Activated naive CD4-positive, alpha-beta T cell treated with anti-CD3 and anti-CD28 coated beads, Interleukin-2, amount 50 U/mL, for 72 hours (primary cell): ENCODE measurements at regions not wholly inside any gene's neighbourhood (a gene's known extent, or its start where the extent isn't known, plus 50 kb on each side); places are given as distances from the start of the nearest gene placed in this dataset.
"Not testable (repeated sequence)": the region's sequence is repeated elsewhere in the genome, so short reads cannot be mapped to it uniquely, and the experiment has no call there.

Experiments
- ATAC-seq, 2 donors: fragments of 150-1000 bp; cut with Tn5 transposase; 2 replicates each; pipeline ENCODE4 v1.10.0; 2021; ENCODE audit warnings: mild to moderate bottlenecking in 2 of 2, moderate library complexity in 2 of 2
- DNase-seq, 2 donors: peaks; one replicate each; pipeline ENCODE4 v3.0.0; 2021 to 2022; ENCODE audit warnings: low spot score in 2 of 2
- H3K27ac Mint-ChIP-seq, 2 donors: one replicate each; pipeline ENCODE4 v1.8.0; 2022; ENCODE audit warnings: mild to moderate bottlenecking in 2 of 2, mixed read lengths in 2 of 2
- H3K36me3 Mint-ChIP-seq, 2 donors: one replicate each; pipeline ENCODE4 v1.8.0; 2022; ENCODE audit warnings: mixed read lengths in 2 of 2
- H3K9me3 Mint-ChIP-seq, 2 donors: one replicate each; pipeline ENCODE4 v1.8.0; 2022; ENCODE audit warnings: mixed read lengths in 2 of 2

DNA sequence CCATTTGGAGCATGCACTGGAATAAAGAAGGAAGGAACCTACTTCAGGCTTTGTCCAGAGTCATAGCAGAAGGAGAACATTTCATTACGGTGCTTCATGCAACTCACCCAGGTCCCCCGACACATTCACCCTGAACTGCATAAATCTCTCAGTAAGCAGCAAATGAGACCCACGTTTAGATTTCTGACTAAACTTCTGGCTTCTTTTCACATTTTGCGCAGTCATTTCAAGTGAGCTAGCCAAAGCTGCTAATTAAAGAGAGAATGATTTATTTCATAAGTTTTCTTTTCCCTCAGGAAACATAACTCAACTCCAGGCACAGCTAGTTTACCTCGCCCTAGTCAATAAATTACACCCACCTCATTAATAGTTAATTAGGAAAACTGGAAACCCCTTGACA lies 88.6 kb upstream of the GAS1 start:
- DNase-seq = no peak
- Mint-ChIP-seq H3K27ac (no peak overlapping the region), H3K36me3 (no peaks in the 10 kb centered on the region), H3K9me3 (peaks cover 0 to 5% of the 10 kb centered on the region in 2 donors)
- no peak for ATAC-seq

DNA sequence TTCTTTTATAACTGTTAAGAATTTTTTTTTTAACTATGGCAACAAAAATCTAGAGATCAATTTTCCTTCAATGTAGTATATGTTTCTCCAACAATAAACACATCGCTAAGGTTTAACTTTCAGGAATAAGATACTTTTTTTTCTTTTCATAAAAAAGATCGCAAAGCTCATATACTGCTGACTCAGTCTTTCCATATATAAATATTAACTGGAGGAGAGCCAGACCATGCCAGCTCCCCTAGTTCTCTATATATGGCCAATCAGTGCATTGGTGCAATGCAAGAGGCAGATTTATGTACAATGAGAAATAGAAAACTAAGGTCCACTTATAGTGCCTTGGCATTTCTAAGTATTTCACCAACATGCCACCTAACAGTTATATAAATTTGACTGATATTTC lies 89.2 kb upstream of the GAS1 start:
- ATAC-seq = no peak
- DNase-seq = no peak
- Mint-ChIP-seq H3K9me3 (peaks cover 4 to 11% of the 10 kb centered on the region in 2 donors), H3K27ac (no peak overlapping the region), H3K36me3 (peaks cover 5 to 6% of the 10 kb centered on the region in 2 donors)

DNA sequence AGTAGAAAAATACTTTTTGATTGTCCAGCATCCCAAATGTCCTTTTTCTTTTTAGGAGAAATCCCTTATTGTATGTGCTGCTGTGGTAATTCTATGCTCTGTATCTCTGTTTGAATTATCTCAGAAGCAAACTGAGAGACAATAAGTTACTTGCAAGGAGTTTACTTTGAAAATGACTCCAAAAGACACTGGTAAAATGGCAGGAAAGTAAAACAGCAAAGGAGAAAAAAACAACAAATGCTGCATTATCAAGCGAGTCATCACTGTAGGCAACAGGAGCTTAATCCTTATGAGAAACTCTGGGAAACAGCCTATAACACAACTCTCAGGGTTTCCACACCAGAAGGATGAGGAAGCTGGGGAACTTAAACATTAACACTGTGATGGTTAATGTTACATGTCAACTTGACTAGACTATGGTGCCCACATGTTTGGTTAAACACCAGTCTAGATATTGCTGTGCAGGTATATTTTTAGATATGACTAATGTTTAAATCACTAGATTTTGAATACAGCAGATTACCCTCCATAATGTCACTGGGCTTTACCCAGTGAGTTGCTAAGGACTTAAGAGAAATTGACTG lies 92.6 kb upstream of the GAS1 start:
- Mint-ChIP-seq H3K27ac (no peak overlapping the region), H3K9me3 (peaks cover 6 to 13% of the 10 kb centered on the region in 2 donors), H3K36me3 (peaks cover 6 to 10% of the 10 kb centered on the region in 2 donors)
- DNase-seq = no peak
- peak; percentile 52 to 93 for ATAC-seq

DNA sequence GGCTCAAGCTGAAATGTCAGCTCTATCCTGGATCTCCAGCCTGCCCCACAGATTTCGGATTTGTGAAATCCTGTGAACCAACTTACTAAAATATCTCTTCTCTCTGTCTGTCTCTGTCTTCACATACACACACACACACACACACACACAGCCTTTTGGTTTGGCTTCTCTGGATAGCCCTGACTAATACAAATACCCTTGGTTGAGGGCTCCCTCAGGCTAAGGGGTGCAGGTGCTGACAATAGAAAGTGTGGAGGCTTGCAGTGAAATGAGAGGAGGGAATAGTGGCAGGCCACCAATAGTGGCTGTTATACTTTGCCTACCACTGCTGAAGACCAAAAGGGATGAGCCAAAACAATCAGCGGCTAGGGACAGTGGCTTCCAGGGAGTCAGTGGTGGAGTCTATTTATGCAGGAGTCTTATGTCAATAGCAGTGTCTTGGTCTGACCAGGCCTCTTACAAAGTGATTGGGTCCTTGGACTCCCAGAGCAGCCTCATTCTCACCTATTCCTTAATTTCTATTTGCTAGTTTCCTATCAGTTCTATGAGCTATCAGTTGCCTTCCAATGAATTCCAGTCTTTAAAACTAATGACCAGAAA lies 93.2 kb upstream of the GAS1 start:
- no peak for DNase-seq
- no peak overlapping the region for H3K27ac Mint-ChIP-seq
- H3K9me3 Mint-ChIP-seq = peaks cover 6 to 13% of the 10 kb centered on the region in 2 donors
- ATAC-seq = peak in 1 of 2 donors; percentile 44
- H3K36me3 Mint-ChIP-seq = peaks cover 6 to 10% of the 10 kb centered on the region in 2 donors

DNA sequence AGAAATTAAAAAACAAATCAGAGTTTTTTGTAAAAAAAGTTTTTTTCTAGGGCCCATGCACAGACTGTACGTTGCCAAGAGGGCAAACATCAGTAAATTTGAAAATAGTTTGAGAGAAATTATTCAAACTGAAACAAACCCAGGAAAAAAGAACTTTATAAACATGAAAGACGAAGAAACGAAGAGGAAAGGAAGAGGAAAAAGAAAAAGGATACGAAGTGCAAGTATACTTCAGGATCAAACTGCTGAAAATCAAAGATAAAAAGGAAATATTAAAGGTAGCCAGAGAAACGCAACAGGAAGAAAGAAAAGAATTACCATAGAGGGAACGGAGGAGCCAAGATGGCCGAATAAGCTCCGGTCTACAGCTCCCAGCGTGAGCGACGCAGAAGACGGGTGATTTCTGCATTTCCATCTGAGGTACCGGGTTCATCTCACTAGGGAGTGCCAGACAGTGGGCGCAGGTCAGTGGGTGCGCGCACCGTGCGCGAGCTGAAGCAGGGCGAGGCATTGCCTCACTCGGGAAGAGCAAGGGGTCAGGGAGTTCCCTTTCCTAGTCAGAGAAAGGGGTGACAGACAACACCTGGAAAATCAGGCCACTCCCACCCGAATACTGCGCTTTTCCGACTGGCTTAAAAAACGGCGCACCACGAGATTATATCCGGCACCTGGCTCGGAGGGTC lies 94.4 kb upstream of the GAS1 start:
- not testable (repeated sequence) for H3K36me3 Mint-ChIP-seq, DNase-seq, H3K27ac Mint-ChIP-seq, ATAC-seq
- H3K9me3 Mint-ChIP-seq = peaks cover 6 to 13% of the 10 kb centered on the region in 2 donors

DNA sequence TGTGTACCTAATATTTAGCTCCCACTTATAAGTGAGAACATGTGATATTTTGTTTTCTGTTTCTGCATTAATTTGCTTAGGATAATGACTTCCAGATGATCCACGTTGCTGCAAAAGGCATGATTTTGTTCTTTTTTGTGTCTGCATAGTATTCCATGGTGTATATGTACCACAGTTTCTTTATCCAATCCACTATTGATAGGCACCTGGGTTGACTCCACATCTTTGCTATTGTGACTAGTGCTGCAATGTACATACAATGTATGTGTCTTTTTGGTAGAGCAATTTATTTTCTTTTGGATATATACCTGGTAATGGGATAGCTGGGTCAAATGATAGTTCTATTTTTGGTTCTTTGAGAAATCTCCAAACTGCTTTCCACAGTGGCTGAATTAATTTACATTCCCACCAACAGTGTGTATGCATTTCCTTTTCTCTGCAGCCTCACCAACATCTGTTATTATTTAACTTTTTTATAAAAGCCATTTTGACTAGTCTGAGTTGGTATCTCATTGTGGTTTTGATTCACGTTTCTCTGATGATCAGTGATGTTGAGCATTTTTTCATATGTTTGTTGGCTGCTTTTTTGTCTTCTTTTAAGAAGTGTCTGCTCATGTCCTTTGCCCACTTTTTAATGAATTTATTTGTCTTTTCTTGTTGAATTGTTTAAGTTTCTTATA lies 102.8 kb upstream of the GAS1 start:
- not testable (repeated sequence) for H3K9me3 Mint-ChIP-seq, DNase-seq, H3K36me3 Mint-ChIP-seq, H3K27ac Mint-ChIP-seq, ATAC-seq

DNA sequence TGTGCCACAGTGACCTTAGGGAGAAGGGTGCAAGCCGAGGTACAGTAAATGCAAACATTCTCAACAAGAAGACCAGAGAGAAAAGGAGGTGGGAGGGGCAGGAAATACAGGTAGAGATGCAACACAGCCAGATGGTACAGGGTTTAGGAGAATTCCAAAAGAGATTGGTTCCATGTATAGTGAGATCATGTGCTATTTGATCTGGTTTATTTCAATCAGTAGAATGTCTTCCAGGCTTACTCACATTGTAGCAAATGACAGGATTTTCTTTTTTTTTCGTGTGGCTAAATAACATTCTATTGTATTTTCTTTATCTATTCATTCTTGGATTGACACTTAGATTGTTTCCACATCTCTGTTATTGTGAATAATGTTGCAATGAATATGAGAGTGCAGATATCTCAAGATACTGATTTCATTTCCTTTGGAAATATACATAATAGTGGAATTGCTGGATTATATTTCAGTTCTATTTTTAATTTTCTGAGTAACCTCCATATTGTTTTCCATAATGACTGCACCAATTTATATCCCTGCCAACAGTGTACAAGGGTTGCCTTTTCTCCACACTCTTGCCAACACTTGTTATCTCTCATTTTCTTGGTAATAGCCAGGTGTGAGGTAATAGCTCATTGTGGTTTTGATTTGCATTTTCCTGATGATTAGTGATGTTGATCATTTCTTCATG lies 107.8 kb upstream of the GAS1 start:
- Mint-ChIP-seq H3K36me3 (peaks cover 0 to 5% of the 10 kb centered on the region in 2 donors), H3K27ac (no peak overlapping the region), H3K9me3 (peaks cover 3 to 6% of the 10 kb centered on the region in 2 donors)
- ATAC-seq = no peak
- DNase-seq = no peak

DNA sequence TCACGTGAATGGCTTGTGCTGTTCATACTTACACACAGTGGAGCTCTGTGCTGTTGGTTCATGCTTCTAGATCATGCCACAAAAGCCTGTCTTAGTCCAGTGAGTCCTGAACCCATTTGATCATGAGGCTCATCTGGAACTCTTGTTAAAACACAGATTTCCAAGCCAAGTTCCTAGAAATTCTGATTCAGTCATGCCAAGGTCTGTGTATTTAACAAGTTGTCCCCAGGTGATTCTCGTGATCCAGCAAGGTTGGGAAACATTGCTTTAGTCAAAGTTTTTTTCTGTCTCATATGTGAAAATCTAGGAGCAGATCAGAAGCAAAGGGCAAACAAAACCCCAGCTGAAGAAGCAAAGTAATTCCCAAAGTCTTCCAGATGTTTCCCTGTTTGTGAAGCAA lies 112.5 kb upstream of the GAS1 start:
- DNase-seq = no peak
- H3K9me3 Mint-ChIP-seq = peaks cover 0 to 6% of the 10 kb centered on the region in 2 donors
- ATAC-seq = no peak
- H3K27ac Mint-ChIP-seq = no peak overlapping the region
- no peaks in the 10 kb centered on the region for H3K36me3 Mint-ChIP-seq

DNA sequence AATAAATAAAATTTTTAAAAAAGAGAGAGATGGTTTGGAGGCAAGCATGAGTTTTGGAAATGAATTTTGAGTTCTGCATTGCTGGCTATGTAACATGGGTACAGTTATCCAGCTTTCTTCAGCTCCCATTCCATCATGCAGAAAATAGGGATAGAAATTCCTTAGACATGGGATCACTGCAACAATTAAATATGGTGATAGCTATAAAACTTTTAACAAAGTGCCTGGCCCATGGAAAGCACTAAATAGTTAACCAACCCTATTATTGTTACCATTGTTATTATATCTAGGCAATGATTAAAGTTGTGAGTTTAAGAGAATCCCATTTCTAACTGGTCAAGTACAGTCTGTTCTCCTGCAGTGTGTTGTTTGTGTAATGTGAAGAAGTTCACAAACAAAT lies 115.4 kb upstream of the GAS1 start:
- Mint-ChIP-seq H3K9me3 (peaks cover 0 to 6% of the 10 kb centered on the region in 2 donors), H3K36me3 (no peaks in the 10 kb centered on the region), H3K27ac (no peak overlapping the region)
- no peak for ATAC-seq
- DNase-seq = no peak

DNA sequence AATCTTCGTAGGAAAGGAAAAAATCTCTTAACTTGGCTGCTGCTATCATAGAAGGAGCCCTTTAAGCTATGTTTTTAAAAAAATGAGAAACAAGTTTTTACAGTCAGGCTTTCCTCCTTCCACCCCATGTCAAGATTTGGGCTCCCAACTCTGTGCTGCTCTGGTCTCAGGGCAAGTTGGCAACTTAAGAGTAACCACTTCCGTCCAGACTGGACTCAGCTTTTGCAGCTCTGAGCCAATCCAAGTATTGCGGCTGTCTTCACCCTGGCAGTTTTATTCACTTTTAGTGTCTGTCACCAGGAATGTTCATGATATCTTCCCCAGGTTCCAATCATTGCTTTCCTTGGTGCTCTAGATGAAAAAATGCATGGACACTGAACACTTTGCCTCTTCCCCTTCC lies 115.9 kb upstream of the GAS1 start:
- Mint-ChIP-seq H3K9me3 (peaks cover 0 to 6% of the 10 kb centered on the region in 2 donors), H3K27ac (no peak overlapping the region)
- no peak for ATAC-seq

DNA sequence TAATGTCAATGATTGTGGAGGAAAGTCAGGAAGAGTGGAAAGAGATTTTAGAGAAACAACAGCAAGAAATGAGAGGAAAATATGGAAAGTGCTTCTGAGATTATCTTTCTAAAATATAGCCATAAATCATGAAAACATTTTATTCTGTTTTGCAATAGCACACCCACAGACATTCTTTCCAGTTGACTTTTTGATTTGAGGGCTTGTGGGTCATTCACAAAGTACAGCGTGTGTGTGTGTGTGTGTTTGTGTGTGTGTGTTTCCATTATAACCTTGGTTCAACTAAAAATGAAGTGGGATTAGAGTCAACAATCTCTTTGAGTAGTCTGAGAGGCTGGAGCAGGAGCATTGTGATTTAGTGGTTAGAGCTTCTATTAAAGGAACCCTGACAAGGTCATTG lies 116.6 kb upstream of the GAS1 start:
- Mint-ChIP-seq H3K36me3 (no peaks in the 10 kb centered on the region), H3K9me3 (peaks cover 0 to 2% of the 10 kb centered on the region in 2 donors), H3K27ac (no peak overlapping the region)
- no peak for DNase-seq
- ATAC-seq = no peak

More for the DNA sequence above, 115.9 kb upstream of the GAS1 start:
- DNase-seq = no peak
- H3K36me3 Mint-ChIP-seq = no peaks in the 10 kb centered on the region

DNA sequence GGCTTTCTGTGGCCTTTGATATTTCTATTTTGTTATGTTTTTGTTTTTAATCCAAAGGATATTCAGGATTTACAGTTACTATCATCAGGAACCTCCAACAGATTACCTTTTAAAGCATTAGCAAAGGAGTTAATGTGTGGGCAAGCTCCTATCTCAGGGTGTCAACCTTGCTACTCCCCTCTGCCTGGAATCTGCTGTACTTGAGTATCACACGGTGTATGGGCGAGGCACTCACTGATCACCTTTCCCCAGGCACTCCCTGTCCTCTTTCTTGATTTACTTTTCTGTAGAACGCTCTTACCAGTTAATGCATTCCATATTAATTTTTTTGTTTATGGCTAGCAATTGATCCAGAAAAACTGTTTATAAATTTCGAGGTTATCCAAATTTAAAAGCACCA lies 117.0 kb upstream of the GAS1 start:
- DNase-seq (no peak), ATAC-seq (no peak)
- Mint-ChIP-seq H3K36me3 (no peaks in the 10 kb centered on the region), H3K9me3 (no peaks in the 10 kb centered on the region), H3K27ac (no peak overlapping the region)

DNA sequence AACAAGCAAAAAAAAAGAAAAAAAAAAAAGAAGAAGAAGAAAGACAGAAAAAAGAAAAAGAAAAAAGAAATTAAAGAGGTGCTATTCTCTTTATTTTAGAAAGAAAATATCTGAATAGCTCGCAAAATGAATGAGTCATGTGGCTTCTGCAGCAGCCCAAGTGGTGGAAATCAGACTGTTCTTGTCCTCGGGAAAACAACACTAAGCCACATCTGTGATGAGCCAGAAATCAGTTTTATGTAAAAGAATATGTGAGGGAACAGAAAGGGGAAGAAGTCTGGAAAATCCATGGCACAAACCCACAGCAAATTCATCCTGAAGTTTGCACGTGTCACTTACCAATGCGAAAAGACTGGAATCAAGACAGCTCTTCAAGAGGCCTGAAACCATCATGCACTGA lies 118.7 kb upstream of the GAS1 start:
- ATAC-seq (no peak), DNase-seq (no peak)
- Mint-ChIP-seq H3K36me3 (no peaks in the 10 kb centered on the region), H3K9me3 (no peaks in the 10 kb centered on the region), H3K27ac (no peak overlapping the region)

DNA sequence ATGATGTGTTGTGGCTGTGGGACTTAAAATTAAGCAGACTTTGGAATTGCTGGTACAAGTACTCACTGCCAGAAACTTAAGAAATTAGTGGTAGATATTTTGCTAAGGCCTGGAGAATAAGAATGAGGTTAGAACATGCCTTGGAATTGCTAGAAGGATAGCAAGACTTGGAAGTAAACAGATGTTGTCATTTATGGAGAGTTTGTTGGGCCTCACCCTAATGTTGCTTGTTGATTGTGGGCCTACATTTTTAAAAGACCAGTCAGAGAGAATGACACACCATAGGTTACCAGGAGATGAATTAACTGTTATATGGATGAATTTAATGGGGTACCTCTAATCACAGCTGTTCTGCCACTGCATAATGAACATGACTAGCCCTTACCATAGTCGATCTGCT lies 120.1 kb upstream of the GAS1 start:
- H3K27ac Mint-ChIP-seq = no peak overlapping the region
- ATAC-seq = no peak
- no peak for DNase-seq
- H3K9me3 Mint-ChIP-seq = no peaks in the 10 kb centered on the region
- H3K36me3 Mint-ChIP-seq = no peaks in the 10 kb centered on the region

DNA sequence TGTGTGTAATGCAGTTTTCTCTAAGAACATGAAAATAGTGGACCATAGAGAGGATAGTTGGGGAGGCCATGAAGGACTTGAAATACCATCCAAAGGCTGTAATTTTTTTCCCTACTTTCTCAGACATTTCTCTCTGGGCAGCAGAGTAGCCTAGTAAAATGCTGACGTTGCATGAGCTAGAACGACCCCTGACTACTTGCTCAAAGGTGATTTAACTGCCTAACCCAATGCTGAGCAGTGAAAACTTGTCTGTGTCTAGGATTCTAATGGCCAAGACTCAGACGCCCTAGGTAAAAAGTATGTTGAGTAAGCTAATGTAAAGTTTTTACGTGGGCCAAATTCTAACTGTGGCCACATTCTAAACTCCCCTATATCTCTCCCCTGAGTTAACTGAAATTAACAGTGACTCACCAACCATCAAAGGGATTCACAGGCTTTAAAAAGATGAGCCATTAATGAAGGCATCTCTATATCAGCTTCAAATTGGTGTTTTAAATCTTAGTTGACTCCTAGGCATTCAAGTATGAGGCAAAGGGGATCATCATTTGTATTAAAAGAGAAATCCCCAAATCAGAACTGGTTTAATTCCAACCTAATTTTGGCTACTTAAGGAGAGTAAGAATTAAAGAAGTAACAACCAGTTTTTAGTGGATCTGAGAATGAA lies 121.0 kb upstream of the GAS1 start:
- Mint-ChIP-seq H3K9me3 (no peaks in the 10 kb centered on the region), H3K36me3 (no peaks in the 10 kb centered on the region), H3K27ac (no peak overlapping the region)
- ATAC-seq (no peak), DNase-seq (no peak)

DNA sequence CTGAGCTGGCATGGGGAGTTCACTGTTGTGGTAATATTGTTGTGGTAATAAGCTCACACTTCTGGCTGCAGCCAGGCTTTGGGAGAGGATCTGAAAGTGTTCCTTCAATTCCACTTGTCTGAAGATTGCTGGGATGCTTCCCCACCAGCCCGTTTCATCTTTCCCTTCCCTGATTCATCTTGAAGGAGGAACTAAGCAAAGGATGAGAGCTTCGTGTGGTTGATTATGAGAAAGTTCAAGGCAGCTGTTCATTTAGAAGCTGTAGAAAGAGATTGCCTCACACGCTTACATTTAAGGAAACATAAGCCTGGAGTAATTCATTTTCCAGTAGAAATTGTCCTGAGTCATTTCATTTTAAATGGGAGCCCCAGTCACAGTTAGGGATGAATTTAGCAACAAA lies 122.4 kb upstream of the GAS1 start:
- no peak for ATAC-seq
- no peaks in the 10 kb centered on the region for H3K9me3 Mint-ChIP-seq
- no peak overlapping the region for H3K27ac Mint-ChIP-seq
- H3K36me3 Mint-ChIP-seq = no peaks in the 10 kb centered on the region
- no peak for DNase-seq
